Head of caudate nucleus (tissue), 42 donors: ENCODE measurements at regions not wholly inside any gene's neighbourhood (a gene's known extent, or its start where the extent isn't known, plus 50 kb on each side); places are given as distances from the start of the nearest gene placed in this dataset.
"Not testable (repeated sequence)": the region's sequence is repeated elsewhere in the genome, so short reads cannot be mapped to it uniquely, and the experiment has no call there.

Experiments
- DNase-seq, 42 donors: peaks; one replicate each; pipeline versions ENCODE4 v3.0.0 to v3.0.0-alpha.2; 2020 to 2021; ENCODE audit warnings: mixed read lengths in 7 of 42
- intact Hi-C: fragments of 100-400 bp; cut with DNase I; formaldehyde crosslinking; loops from one replicate; pipeline ENCODE4 v1.15.0; 2022

DNA sequence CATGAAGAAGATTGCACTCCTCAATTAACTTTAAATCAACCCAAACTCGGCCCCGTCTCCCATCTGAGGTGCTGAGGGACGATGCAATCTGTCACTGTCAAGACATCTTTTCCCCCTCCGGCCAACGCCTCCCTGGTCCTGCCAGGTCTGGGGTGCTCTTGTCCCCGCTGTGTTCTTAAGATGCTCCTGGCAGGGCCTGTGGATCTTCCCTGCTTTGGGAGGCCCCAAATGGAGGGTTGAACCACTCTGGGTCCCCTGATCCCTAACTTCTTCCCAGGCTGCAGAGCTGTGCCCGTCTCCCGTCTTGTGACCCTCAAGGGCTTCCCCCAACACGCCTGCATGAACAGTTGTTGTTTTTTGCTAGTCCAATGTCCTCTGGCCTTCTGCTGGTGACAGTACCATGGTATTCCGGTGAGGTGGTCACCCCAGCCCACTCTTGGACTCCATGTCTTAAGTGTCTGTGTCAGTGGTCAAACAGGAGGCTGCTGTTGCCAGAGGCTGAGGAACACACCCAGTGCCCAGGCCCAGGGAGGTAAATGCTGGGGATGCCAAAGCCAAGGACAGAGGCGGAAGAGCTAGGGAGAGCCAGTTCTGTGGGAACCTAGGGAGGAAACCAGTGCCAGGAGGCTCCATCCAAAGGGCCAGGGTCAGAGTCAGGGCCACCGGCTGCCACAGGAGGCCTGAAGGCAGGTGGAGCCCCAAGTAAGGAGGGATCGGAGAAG is 70.6 kb upstream of the SHANK2 start:
- intact Hi-C loops = no loop called here
- DNase-seq = no peak

DNA sequence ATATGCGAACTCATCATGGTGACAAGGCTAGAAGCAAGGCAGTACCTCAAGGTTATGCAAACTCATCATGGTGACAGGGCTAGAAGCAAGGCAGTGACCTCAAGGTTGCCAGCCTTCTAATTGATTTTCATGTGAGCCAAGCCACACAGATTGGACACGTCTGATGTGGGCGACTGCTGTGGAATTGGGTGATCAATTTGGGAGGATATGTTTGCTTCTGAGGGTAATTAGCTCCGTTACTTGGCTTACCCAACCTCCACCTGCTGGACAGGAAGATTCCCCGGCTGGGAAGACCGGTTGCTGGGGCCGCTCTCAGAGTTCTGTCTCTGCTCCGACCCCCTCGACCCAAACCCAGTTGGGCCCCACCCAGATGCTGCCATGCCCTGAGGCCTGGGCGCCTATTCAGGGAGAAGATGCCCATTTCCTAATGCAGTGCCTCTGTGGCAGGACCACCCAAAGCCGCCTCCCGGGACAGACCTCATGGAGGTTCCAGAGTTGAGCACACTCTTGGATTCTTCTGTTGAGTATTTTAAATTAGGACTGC is 69.9 kb upstream of the SHANK2 start:
- no peak for DNase-seq
- intact Hi-C loops = no loop called here

DNA sequence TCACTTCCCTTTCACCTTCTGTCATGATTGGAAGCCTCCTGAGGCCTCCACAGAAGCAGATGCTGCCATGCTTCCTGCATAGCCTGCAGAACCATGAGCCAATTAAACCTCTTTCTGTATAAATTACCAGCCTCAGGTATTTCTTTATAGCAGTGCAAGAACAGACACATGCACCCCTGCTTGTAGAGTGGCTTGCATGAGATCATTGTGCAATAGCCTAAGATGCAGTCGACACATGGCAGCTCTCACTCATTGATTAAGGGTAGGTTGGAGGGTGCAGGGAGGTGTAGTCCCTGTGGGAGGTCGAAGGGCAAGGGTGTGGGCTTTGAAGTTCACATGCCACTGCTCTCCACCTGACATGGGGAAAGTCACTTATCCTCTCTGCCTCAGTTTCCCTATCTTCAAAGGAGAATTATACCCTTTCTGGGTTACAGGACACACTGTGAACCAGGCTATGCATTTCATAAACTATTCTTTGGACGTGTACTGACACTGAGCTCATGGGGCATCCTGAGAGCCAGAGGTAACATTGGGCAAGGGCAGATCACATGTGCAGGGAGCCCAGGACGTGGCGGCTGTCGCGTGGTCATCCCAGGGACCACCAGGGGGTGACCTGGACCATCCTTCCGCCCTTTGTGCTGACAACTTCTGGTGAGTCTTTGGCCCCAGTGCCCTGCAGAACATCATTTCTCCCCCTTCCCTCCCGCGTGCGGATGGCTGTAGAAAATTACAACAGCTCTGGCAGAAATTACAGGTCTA is 69.2 kb upstream of the SHANK2 start:
- intact Hi-C loops = no loop called here
- no peak for DNase-seq

DNA sequence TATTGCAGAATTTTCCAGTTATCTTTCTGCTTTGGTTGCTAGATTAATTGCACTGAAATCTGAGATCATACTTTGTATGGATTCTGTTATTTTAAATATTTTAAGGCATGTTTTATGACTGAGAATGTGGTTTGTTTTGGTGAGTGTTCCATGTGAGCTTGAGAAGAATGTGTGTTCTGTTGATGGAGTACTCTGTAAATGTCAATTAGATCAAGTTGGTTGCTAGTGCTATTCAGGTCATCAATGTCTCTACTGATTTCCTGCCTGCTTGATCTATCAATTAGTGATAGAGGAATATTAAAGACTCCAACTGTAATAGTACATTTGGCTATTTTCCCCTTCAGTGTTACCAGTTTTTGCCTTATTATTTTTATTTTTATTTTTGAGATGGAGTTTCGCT is 64.3 kb upstream of the SHANK2 start:
- DNase-seq = no peak
- intact Hi-C loops = no loop called here

DNA sequence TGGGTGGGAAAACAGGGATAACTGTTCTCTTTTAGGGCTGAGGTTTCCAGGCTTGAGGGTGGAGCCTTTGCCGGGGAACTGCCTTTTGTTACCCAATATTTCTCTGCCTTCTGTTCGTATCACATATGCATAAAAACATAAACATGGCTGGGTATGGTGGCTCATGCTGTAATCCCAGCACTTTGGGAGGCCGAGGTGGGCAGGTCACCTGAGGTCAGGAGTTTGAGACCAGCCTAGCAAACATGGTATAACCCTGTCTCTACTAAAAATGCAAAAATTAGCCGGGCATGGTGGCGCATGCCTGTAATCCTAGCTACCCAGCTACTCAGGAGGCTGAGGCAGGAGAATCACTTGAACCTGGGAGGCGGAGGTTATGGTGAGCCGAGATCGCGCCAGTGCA is 60.2 kb upstream of the SHANK2 start:
- intact Hi-C loops = not testable (repeated sequence)
- DNase-seq = peak in 7 of 42 donors; percentile 0 to 21 (median 8)

DNA sequence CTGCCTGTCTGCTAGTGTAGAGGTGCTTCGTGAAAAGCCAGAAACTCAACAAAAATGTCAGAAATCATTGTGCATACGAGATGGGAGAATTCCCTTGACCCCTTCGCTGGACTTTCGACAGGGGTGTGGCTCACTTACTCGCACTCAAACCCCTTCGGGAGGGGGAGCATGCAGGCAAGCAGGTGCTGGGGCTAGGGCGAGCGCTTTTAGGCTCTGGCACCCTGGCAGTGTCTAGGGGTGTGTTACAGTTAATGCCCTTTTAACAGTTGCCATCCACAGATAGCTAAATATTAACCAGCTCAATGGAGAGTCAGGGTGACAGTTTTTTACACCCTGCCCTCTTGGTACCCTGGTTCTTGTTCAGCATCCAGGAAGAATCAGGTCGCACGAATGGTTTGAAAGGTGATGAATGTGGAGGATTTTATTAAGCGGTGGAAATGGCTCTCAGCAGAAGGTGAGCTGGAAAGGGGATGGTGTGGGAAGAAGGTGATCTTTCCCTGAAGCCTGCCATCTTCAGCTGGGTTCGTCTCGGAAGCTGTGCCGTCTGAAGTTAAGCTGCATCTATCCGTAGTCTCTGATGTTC is 59.6 kb upstream of the SHANK2 start:
- intact Hi-C loops = no loop called here
- peak in 8 of 42 donors; percentile 2 to 23 (median 11) for DNase-seq

DNA sequence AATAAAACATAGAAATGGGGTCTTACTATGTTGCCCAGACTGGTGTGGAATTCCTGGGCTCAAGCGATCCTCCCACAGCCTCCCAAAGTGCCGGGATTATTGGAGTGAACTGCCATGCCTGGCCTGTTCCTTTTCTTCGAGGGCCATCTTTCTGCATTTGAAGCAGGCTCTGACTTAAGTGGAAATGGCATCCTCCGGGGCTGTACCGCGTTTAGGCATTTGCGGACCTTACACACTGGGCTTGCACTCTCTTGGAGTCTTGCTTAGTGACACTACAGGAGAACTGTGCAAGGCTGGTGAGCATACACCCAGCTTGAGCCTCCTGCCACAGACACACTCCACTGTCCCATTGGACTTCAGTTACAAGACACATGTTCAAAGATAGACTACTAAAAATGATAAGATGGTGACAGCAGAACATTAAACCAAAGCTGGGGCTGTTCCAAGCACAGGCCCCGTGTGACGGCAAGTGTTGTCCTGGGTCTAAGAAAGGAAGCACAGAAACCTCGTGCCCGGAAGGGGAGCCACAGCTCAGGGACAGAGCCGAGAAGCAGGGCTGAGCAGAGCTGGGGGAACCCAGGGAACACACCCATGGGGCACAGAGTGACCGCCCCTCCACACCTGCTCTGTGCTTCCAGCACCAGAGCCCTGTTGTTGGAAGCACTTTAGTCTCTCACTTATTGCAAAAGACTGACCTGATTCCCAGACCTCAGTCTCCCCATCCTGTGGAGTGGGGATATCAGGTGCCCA is 59.0 kb upstream of the SHANK2 start:
- DNase-seq = peak in 10 of 42 donors; percentile 3 to 31 (median 8)
- intact Hi-C loops = no loop called here

DNA sequence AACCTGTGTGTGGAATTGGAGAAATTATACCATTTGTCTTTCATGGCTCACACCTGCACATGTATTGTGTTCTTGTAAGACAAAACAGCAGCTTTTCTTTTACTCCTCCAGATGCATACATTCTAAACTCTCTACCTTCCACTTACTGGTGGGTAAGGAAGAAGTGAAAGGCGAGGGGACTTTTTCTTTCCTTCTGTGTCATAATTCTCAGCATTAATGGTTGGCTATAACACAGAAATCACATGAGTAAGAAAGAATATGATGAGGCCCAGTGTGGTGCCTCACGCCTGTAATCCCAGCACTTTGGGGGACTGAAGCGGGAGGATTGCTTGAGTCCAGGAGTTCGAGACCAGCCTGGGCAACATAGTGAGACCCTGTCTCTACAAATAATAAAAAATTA is 57.8 kb upstream of the SHANK2 start:
- peak in 1 of 42 donors; percentile 10 for DNase-seq

DNA sequence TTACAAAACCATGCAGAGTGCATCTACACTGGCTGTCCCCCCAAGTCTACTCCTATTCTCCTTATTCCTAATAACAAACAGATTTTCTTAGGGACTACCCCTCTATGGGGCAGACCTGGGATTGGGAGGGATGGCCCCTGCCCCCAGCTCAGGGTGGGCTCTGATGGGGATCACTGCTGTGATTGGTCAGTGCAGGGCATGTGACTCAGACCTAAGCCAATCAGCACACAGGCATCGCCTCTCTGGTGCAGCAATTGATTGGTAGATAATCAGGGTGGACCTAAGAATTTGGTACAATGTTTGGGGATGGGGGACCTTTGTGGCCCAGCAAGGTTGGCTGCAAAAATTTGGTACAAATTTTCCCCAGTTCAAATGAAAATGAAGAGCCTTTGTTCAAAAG is 57.2 kb upstream of the SHANK2 start:
- peak in 7 of 42 donors; percentile 4 to 31 (median 12) for DNase-seq
- intact Hi-C loops = no loop called here

More for the DNA sequence above, 57.8 kb upstream of the SHANK2 start:
- intact Hi-C loops = no loop called here

DNA sequence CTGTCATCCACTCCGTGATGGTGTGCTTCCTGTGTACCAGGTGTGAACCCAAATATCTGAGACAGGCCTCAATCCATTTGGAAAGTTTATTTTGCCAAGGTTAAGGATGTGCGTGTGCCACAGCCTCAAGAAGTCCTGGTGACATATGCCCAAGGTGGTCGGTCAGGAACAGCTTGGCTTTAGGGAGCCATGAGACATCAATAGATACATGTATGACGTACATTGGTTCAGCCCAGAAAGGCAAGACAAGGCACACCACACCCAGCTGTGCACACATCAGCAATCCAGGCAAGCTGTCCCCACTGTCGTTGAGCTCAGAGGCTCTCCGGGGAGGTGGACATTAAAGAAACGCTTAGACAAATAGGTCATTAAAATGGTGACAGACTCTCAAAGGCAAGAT is 56.8 kb upstream of the SHANK2 start:
- intact Hi-C loops = no loop called here
- peak in 7 of 42 donors; percentile 2 to 21 (median 9) for DNase-seq

DNA sequence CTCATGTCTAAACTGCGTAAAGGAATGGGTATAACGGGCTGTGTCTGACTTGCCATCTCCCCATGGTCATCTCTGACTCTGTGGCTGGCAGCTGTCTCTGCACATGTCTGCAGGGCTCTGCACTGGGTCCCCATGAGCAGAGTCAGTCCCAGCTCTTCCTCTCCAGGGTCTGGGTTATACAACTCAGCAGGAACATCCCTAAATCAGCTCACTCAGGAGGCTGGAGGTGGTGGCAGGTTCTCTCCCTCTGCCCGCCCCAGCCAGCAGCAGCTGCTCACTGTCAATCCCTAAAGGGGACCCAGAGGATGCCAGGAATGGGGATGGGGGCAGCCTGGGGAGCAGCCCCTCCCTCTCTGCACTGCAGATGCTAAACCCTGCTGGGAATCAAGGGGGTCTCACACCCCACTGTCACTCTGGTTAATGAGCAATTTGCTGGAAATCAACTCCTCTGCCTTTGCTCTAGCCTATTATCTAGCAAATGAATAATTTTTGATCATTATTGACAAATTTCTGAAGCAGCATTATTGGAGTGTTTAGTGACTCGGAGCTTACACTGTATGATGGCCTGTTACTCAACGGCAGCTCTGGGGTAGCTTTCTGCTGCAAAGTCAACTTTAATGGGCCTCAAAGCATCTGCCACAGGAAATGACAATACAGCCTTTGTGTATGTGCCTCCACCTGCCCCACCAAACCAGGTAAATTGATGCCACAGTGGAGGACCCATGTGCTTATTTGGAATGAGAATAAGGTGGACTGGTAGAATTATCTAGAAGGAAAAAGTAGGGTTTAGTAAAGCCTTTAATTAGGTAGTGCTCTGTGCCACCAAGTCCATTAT is 55.7 kb upstream of the SHANK2 start:
- intact Hi-C loops = no loop called here
- peak in 9 of 42 donors; percentile 1 to 30 (median 12) for DNase-seq

DNA sequence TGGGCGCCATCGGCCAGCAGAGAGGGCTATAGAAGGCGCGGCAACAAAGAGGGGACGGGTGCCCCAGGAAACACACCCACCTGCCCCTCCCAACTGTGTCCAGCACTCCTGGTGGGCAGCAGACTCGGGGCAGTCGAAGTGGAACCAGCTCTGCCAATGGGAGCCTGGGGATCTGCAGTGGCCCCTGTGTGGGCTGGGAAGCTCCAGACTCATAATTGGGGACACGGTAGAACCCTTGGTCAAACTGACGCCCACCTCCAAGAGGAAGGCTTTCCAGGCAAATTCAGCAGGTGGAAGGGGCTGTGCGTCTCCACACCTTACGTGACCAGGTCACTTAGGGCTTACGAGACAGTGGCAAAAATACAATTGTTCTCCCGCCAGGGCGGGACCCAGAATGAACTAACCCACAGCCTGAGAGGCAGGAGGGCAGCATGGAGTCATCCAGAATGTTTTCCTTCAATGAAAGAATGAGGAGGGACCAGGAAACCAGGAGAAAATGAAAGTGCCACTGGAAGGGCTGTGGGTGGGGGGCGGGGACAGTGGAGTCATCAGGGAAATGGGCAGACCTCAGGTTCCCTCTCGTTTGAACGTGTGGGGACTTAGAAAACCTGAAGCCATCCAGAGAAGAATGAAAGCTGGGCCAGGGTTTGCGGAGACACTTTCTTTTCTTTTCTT is 53.2 kb upstream of the SHANK2 start:
- intact Hi-C loops = no loop called here
- DNase-seq = peak in 8 of 42 donors; percentile 1 to 29 (median 14)

DNA sequence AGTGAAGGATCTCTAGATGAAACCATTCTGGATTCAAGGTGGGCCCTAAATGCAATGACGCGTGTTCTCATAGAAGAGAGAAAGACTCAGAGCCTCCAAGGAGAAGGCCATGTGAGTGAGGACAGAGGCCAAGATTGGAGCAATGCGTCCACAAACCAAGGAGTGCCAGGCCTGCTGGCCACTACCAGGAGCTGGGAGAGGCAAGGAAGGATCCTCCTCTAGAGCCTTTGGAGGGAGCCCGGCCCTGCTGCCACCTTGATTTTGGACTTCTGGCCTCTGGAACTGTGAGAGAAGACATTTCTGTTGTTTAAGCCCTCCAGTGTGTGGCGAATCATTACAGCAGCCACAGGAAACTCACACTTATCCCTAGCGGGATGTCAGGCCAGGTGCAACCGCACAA is 52.7 kb upstream of the SHANK2 start:
- peak in 5 of 42 donors; percentile 1 to 14 (median 8) for DNase-seq
- intact Hi-C loops = no loop called here

DNA sequence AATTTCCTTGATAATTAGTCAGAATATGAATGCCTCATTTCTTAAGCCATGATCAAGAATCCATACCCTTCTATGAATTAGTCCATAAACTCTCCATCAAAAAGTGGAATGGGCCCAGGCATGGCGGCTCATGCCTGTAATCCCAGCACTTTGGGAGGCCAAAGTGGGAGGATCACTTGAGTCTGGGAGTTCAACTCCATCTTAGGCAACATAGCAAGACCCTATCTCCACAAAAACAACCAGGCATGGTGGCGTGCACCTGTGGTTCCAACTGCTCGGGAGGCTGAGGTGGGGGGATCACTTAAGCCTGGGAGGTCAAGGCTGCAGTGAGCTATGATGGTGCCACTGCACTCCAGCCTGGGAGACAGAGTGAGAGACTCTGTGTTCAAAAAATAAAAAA is 52.1 kb upstream of the SHANK2 start:
- peak in 5 of 42 donors; percentile 4 to 30 (median 12) for DNase-seq
- intact Hi-C loops = no loop called here

DNA sequence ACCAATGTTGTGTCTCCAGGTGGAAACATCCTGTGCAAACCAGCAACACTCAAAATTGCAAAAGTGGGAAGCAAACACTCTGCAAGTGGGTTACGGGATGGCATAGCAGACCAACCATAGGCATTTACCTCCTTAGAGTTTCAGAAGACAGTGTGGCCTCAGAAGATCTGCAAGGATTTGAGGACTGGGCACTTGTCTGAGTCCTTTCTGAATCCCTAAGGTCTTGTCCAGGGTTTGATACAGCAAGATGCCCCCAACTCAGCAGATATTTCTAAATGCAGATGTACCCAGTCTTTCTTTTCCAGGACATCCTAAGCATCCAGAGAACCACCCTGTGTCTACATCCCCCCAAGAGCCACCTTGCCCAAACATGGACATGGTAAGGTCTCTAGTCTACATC is 51.7 kb upstream of the SHANK2 start:
- intact Hi-C loops = no loop called here
- DNase-seq = peak in 5 of 42 donors; percentile 1 to 10 (median 2)

DNA sequence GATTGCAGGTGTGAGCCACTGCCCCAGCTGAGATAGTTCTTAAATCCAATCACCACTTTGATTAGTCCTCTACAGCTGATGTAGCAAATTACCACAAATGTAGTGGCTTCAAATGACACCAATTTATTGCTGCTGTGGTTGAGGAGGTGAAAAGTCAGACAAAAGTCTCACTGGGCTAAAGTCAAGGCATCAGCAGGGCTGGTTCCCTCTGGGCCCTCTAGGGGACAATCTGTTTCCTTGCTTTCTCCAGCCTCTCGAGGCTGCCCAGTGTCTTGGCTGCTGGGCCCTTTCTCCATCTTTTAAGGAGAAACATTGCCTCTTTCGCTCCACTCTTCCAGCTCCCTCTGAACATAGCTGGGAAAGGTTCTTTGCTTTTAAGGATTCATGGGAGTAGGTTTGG is 50.5 kb upstream of the SHANK2 start:
- intact Hi-C loops = no loop called here
- DNase-seq = peak in 5 of 42 donors; percentile 2 to 11 (median 9)

DNA sequence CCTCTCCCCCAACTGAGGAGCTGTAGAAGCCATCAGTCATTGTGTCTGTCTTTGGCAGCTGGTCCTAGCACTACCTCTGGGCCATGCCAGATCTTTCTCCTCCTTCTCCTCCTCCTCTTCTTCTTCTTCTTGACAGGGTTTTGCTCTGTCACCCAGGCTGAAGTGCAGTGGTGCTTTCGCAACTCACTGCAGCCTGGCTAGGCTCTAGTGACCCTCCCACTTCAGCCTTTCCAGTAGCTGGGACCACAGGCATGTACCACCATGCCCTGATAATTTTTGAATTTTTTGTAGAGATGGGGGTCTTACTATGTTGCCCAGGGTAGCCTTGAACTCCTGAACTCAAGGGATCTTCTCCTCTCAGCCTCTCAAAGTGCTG is 50.1 kb upstream of the SHANK2 start:
- intact Hi-C loops = no loop called here
- DNase-seq = peak in 4 of 42 donors; percentile 1 to 14 (median 4)
